ENCODE measurements at regions not wholly inside any gene's neighbourhood (a gene's known extent, or its start where the extent isn't known, plus 50 kb on each side); places are given as distances from the start of the nearest gene placed in this dataset.

DNA sequence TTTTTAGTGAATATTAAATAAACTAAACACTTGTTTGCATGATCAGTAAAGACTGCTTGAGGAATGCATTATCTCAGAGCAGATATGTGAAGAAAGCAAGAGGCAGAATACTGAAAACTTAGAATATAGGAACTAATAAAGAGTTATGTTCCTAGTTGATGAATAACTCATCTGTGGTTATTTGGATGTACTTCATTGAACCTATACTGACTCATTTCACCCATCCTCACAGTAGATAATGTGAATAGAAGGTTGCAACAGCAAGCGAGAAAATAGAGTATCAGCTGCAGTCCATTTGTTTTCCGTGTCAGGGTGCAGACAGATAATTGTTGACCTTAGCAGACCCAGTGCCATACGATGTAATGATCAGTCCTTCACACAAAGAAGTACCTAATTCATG lies 945.7 kb upstream of the LRRTM1 start:
- Histone ChIP-seq H3K36me3 (ENCODE audit: control insufficient read depth in 2 of 2, extremely low read depth in 1 of 2, insufficient read depth in 2 of 2, low read length in 2 of 2) (no peaks in the 10 kb centered on the region), H3K27ac (ENCODE audit: control insufficient read depth, insufficient read depth, low read length) (no peak overlapping the region), H3K79me2 (ENCODE audit: control insufficient read depth, insufficient read depth, low read length) (no peaks in the 10 kb centered on the region), H3K9me3 (ENCODE audit: control insufficient read depth, low read depth, low read length) (no peaks in the 10 kb centered on the region), H3K27me3 (ENCODE audit: control insufficient read depth, extremely low read depth, insufficient read depth, low read length) (no peaks in the 10 kb centered on the region), H3K4me3 (ENCODE audit: control insufficient read depth in 2 of 3, extremely low read depth in 1 of 3, insufficient read depth in 2 of 3, low read depth in 1 of 3, low read length in 3 of 3) (no peak overlapping the region), H3K4me2 (ENCODE audit: control insufficient read depth, extremely low read depth, insufficient read depth, low read depth, low read length) (no peak overlapping the region), H4K20me1 (ENCODE audit: control insufficient read depth, extremely low read depth, insufficient read depth, low read length) (no peaks in the 10 kb centered on the region), H2AFZ (ENCODE audit: control insufficient read depth, low read length) (no peak overlapping the region), H3K4me1 (ENCODE audit: control insufficient read depth, extremely low read depth, insufficient read depth, low read length) (no peaks in the 10 kb centered on the region), H3K9ac (ENCODE audit: control insufficient read depth, extremely low read depth, insufficient read depth, low read length) (no peak overlapping the region), H3K9me1 (ENCODE audit: control insufficient read depth, extremely low read depth, insufficient read depth, low read length) (no peaks in the 10 kb centered on the region)
- FAIRE-seq (no peak), DNase-seq (ENCODE audit: low read depth, low spot score) (no peak)
- TF ChIP-seq EZH2 (IDR thresholded peaks at IDR 0.05; ENCODE audit: low read length) = no peak
- TF ChIP-seq, protein P1, sequence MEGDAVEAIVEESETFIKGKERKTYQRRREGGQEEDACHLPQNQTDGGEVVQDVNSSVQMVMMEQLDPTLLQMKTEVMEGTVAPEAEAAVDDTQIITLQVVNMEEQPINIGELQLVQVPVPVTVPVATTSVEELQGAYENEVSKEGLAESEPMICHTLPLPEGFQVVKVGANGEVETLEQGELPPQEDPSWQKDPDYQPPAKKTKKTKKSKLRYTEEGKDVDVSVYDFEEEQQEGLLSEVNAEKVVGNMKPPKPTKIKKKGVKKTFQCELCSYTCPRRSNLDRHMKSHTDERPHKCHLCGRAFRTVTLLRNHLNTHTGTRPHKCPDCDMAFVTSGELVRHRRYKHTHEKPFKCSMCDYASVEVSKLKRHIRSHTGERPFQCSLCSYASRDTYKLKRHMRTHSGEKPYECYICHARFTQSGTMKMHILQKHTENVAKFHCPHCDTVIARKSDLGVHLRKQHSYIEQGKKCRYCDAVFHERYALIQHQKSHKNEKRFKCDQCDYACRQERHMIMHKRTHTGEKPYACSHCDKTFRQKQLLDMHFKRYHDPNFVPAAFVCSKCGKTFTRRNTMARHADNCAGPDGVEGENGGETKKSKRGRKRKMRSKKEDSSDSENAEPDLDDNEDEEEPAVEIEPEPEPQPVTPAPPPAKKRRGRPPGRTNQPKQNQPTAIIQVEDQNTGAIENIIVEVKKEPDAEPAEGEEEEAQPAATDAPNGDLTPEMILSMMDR (optimal IDR thresholded peaks at IDR 0.05 in 1 of 3, IDR thresholded peaks at IDR 0.05 in 1 of 3, conservative IDR thresholded peaks at IDR 0.05 in 1 of 3; ENCODE audit: extremely low read depth in 1 of 3, insufficient read depth in 2 of 3, low read length in 3 of 3) = no peak
- dilution Hi-C loops (cut with MboI; ENCODE audit: extremely low pct_ligation_motif_present, low sequenced_read_pairs) = no loop called here

DNA sequence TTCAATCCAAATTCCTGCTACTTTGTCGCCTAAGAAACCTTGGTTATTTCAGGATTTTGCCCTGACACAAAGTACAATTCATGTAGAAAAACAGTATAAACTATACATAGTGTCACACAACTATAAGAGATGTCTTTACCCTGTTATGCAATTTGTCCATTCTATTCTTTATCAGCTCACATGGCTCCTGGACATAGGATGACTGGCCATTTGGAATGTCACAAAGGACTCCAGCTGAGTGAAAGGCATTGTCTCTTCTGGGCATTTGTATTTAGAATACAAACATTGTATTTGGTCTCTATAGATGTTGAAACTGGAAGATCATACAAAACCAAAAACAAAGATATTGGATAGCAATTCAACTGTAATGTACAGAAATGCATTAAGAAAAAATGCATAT lies 944.6 kb upstream of the LRRTM1 start:
- FAIRE-seq (no peak), DNase-seq (ENCODE audit: low read depth, low spot score) (no peak)
- no peaks in the 10 kb centered on the region for H3K36me3 ChIP-seq (ENCODE audit: control insufficient read depth in 2 of 2, extremely low read depth in 1 of 2, insufficient read depth in 2 of 2, low read length in 2 of 2)
- no peaks in the 10 kb centered on the region for H3K4me1 ChIP-seq (ENCODE audit: control insufficient read depth, extremely low read depth, insufficient read depth, low read length)
- dilution Hi-C loops (cut with MboI; ENCODE audit: extremely low pct_ligation_motif_present, low sequenced_read_pairs) = no loop called here
- H4K20me1 ChIP-seq (ENCODE audit: control insufficient read depth, extremely low read depth, insufficient read depth, low read length) = no peaks in the 10 kb centered on the region
- no peaks in the 10 kb centered on the region for H3K9me3 ChIP-seq (ENCODE audit: control insufficient read depth, low read depth, low read length)
- H3K9me1 ChIP-seq (ENCODE audit: control insufficient read depth, extremely low read depth, insufficient read depth, low read length) = no peaks in the 10 kb centered on the region
- no peak overlapping the region for H3K4me2 ChIP-seq (ENCODE audit: control insufficient read depth, extremely low read depth, insufficient read depth, low read depth, low read length)
- no peak overlapping the region for H2AFZ ChIP-seq (ENCODE audit: control insufficient read depth, low read length)
- H3K4me3 ChIP-seq (ENCODE audit: control insufficient read depth in 2 of 3, extremely low read depth in 1 of 3, insufficient read depth in 2 of 3, low read depth in 1 of 3, low read length in 3 of 3) = no peak overlapping the region
- H3K27me3 ChIP-seq (ENCODE audit: control insufficient read depth, extremely low read depth, insufficient read depth, low read length) = no peaks in the 10 kb centered on the region
- TF ChIP-seq, protein P1 (optimal IDR thresholded peaks at IDR 0.05 in 1 of 3, IDR thresholded peaks at IDR 0.05 in 1 of 3, conservative IDR thresholded peaks at IDR 0.05 in 1 of 3; ENCODE audit: extremely low read depth in 1 of 3, insufficient read depth in 2 of 3, low read length in 3 of 3) = no peak
- no peak for TF ChIP-seq EZH2 (IDR thresholded peaks at IDR 0.05; ENCODE audit: low read length)
- H3K27ac ChIP-seq (ENCODE audit: control insufficient read depth, insufficient read depth, low read length) = no peak overlapping the region
- H3K79me2 ChIP-seq (ENCODE audit: control insufficient read depth, insufficient read depth, low read length) = no peaks in the 10 kb centered on the region
- H3K9ac ChIP-seq (ENCODE audit: control insufficient read depth, extremely low read depth, insufficient read depth, low read length) = no peak overlapping the region
